ENCODE measurements at regions not wholly inside any gene's neighbourhood (a gene's known extent, or its start where the extent isn't known, plus 50 kb on each side); places are given as distances from the start of the nearest gene placed in this dataset.

GRCh38 chr6:149216459-149216858 lies 101.1 kb upstream of the TAB2 start:
- DNase-seq (ENCODE audit: low spot score), result no peak

- peak; percentile 47 for DNase-seq (ENCODE audit: low spot score)
These were observed 100.0 kb upstream of the TAB2 start for GRCh38 chr6:149217466-149217888.

- peak; percentile 74 for DNase-seq (ENCODE audit: low spot score)
These were observed 99.0 kb upstream of the TAB2 start for GRCh38 chr6:149218471-149218870.

- DNase-seq (ENCODE audit: low spot score), result no peak
These were observed 98.6 kb upstream of the TAB2 start for GRCh38 chr6:149218915-149219314.

- DNase-seq (ENCODE audit: low spot score), result no peak
These were observed 96.4 kb upstream of the TAB2 start for GRCh38 chr6:149220882-149221773.

- no peak for DNase-seq (ENCODE audit: low spot score)
These were observed 95.8 kb upstream of the TAB2 start for GRCh38 chr6:149221774-149222070.

GRCh38 chr6:149223120-149223903 lies 94.2 kb upstream of the TAB2 start:
- no peak for DNase-seq (ENCODE audit: low spot score)

- no peak for DNase-seq (ENCODE audit: low spot score)
These were observed 93.6 kb upstream of the TAB2 start for GRCh38 chr6:149223904-149224351.

- no peak for DNase-seq (ENCODE audit: low spot score)
These were observed 93.1 kb upstream of the TAB2 start for GRCh38 chr6:149224399-149224798.

- DNase-seq (ENCODE audit: low spot score), result no peak
These were observed 92.1 kb upstream of the TAB2 start for GRCh38 chr6:149225370-149225769.

GRCh38 chr6:149225946-149226345 lies 91.6 kb upstream of the TAB2 start:
- no peak for DNase-seq (ENCODE audit: low spot score)

- DNase-seq (ENCODE audit: low spot score), result no peak
These were observed 89.7 kb upstream of the TAB2 start for GRCh38 chr6:149227796-149228195.

- no peak for DNase-seq (ENCODE audit: low spot score)
These were observed 89.1 kb upstream of the TAB2 start for GRCh38 chr6:149228311-149228955.

GRCh38 chr6:149229096-149229495 lies 88.4 kb upstream of the TAB2 start:
- no peak for DNase-seq (ENCODE audit: low spot score)

- DNase-seq (ENCODE audit: low spot score), result no peak
These were observed 86.6 kb upstream of the TAB2 start for GRCh38 chr6:149230712-149231460.

- DNase-seq (ENCODE audit: low spot score), result no peak
These were observed 85.7 kb upstream of the TAB2 start for GRCh38 chr6:149231778-149232177.

- DNase-seq (ENCODE audit: low spot score), result peak; percentile 81
These were observed 84.3 kb upstream of the TAB2 start for GRCh38 chr6:149233056-149233715.

- peak; percentile 76 for DNase-seq (ENCODE audit: low spot score)
These were observed 83.2 kb upstream of the TAB2 start for GRCh38 chr6:149234051-149234962.

GRCh38 chr6:149235130-149235561 lies 82.4 kb upstream of the TAB2 start:
- no peak for DNase-seq (ENCODE audit: low spot score)

GRCh38 chr6:149236589-149236988 lies 80.9 kb upstream of the TAB2 start:
- DNase-seq (ENCODE audit: low spot score), result no peak

All from activated CD4-positive, alpha-beta T cell treated with anti-CD3 and anti-CD28 coated beads, Interleukin-2, Interleukin-4, amounts not matched to agents 100 ng/mL and 50 ng/mL, durations not matched to agents 16 hours and 8 hours (primary cell).